ENCODE measurements at regions not wholly inside any gene's neighbourhood (a gene's known extent, or its start where the extent isn't known, plus 50 kb on each side); places are given as distances from the start of the nearest gene placed in this dataset. TPM values are rescaled to one million over a fixed set of nuclear protein-coding genes. Genes with fewer than 3 reads are reported as not detected.

DNA sequence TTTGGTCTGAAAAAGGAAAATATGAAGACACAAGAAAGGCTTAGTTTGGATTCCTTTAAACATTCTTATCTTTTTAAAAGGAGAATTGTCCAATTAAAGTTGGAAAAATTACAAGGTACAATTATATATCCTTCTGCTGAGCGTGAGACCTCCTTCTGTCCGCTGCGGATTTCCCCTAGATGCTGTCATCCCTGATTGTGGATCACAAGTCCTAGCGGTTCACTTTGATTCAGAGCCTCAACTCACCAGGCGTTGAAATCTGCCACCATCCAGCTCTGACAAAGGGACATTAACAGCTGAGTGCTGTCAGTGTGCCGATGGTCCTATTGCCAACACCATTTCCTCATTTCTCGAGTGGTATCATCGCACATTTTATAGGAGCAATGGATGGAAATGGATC is 73.1 kb upstream of the PTER start:
- H3K4me2 ChIP-seq (ENCODE audit: low read length): no peak overlapping the region
- no peaks in the 10 kb centered on the region for H3K9me3 ChIP-seq (replicated peaks; ENCODE audit: low read length)
- H3K4me3 ChIP-seq (ENCODE audit: low read length): no peak overlapping the region
- no peaks in the 10 kb centered on the region for H3K36me3 ChIP-seq (ENCODE audit: insufficient read depth, low read length)
- no peaks in the 10 kb centered on the region for H3K27me3 ChIP-seq (ENCODE audit: control insufficient read depth, insufficient read depth, low read length)
- H3K4me1 ChIP-seq (ENCODE audit: control insufficient read depth, insufficient read depth, low read length): no peaks in the 10 kb centered on the region
- H3K9ac ChIP-seq (ENCODE audit: low read depth, low read length): no peak overlapping the region

DNA sequence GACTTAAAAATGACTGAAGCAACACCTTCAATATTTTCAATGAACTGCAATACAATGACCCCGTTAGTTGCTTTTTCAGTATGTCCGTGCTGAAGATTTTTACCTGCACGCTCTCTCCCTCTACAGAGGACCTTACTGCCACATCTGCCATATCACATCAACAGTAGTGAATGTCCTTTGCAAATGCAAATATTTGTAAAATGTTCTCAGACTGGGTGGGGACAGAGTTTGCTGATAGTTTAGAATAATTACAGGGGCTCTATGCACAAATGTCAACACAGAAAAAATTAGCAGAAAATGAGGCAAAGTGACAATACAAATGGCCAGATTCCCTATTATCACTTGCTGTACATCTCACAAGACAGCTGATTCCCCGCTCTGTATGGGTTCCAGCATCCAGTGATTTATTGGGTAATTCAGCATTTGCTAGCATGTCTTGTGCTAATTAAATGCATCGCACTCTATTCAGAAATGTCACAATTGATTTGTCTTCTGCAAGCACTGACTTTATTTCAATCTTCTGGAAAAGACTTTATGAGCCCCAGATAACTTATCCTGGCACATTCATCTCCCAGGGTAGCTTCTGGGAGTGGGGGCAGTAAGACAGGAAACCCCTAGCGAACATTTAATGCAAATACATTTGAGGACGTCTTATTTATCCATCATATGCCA is 69.1 kb upstream of the PTER start:
- Histone ChIP-seq H3K4me1 (ENCODE audit: control insufficient read depth, insufficient read depth, low read length) (no peaks in the 10 kb centered on the region), H3K9ac (ENCODE audit: low read depth, low read length) (no peak overlapping the region), H3K4me2 (ENCODE audit: low read length) (no peak overlapping the region), H3K4me3 (ENCODE audit: low read length) (no peak overlapping the region), H3K9me3 (replicated peaks; ENCODE audit: low read length) (no peaks in the 10 kb centered on the region), H3K27me3 (ENCODE audit: control insufficient read depth, insufficient read depth, low read length) (no peaks in the 10 kb centered on the region), H3K36me3 (ENCODE audit: insufficient read depth, low read length) (no peaks in the 10 kb centered on the region)

DNA sequence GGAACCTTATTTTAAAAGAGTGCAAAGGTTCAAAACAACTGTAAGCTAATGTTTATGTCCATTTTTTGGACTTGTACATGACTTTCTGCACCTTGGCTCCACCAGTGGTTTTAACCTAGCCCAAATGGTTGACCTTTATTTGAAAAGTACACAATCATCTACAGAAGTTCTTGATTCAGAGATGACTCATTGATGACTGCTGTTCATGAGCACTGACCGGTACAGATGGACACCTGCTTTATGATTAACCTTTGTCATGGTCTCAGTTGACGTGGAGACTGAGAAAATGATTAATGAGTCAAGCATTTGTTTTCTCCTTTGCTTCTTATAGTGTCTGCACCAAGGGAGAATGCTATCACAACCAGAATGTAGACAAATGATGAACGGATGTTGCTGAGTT is 55.7 kb upstream of the PTER start:
- Histone ChIP-seq H3K4me2 (ENCODE audit: low read length) (no peak overlapping the region), H3K4me1 (ENCODE audit: control insufficient read depth, insufficient read depth, low read length) (no peaks in the 10 kb centered on the region), H3K27me3 (ENCODE audit: control insufficient read depth, insufficient read depth, low read length) (no peaks in the 10 kb centered on the region), H3K4me3 (ENCODE audit: low read length) (no peak overlapping the region), H3K9me3 (replicated peaks; ENCODE audit: low read length) (no peaks in the 10 kb centered on the region), H3K36me3 (ENCODE audit: insufficient read depth, low read length) (no peaks in the 10 kb centered on the region), H3K9ac (ENCODE audit: low read depth, low read length) (no peak overlapping the region)

DNA sequence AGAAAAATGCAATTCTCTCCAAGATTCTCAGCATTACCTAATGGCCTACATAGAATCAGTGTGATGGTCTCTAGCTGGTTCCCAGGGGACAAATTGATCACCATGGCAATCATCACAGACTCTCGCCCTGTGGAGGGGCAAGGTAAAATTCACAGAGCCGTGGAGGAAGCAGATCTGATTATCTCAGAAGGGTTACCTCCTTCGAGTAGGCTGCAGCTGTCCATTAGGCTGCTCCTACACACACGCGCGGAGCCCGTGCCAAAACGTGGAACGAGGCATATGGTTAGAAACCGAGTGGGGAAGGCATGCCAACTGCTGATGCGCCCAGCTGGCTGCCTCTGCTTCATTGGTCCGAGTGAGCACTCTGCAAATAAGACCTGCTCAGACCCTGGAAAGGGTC is 52.8 kb upstream of the PTER start:
- Histone ChIP-seq H3K9me3 (replicated peaks; ENCODE audit: low read length) (no peaks in the 10 kb centered on the region), H3K4me2 (ENCODE audit: low read length) (no peak overlapping the region), H3K4me3 (ENCODE audit: low read length) (no peak overlapping the region), H3K27me3 (ENCODE audit: control insufficient read depth, insufficient read depth, low read length) (no peaks in the 10 kb centered on the region), H3K36me3 (ENCODE audit: insufficient read depth, low read length) (no peaks in the 10 kb centered on the region), H3K9ac (ENCODE audit: low read depth, low read length) (no peak overlapping the region), H3K4me1 (ENCODE audit: control insufficient read depth, insufficient read depth, low read length) (no peaks in the 10 kb centered on the region)

DNA sequence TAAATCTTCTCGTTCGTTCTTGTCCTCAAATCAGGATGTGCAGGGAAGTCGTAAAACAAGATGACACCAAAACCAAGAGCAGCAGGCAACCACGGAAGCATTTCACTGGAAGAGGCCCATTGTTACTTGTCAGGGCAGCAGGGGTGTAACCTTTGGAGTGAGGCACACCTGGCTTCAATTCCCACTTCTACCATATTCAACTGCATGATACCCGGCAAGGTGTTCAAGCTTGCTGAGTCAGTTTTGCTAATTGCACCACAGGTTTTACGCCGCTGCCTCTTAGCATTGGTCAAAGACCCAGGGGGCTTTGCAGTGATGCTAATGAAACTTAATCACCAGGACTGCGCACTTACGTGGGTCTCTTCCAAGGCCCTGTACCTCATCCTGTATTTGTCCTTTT is 50.0 kb upstream of the PTER start:
- H3K4me2 ChIP-seq (ENCODE audit: low read length): no peak overlapping the region
- H3K27me3 ChIP-seq (ENCODE audit: control insufficient read depth, insufficient read depth, low read length): no peaks in the 10 kb centered on the region
- H3K9me3 ChIP-seq (replicated peaks; ENCODE audit: low read length): no peaks in the 10 kb centered on the region
- H3K9ac ChIP-seq (ENCODE audit: low read depth, low read length): no peak overlapping the region
- H3K4me1 ChIP-seq (ENCODE audit: control insufficient read depth, insufficient read depth, low read length): no peaks in the 10 kb centered on the region
- H3K36me3 ChIP-seq (ENCODE audit: insufficient read depth, low read length): no peaks in the 10 kb centered on the region
- H3K4me3 ChIP-seq (ENCODE audit: low read length): no peak overlapping the region

Small RNAs in the stretch of these regions (small RNA-seq; reads per million reads assigned to genes)
- not detected for gene RF00322
- gene RNU6-1075P: not detected

All from skeletal muscle satellite cell (primary cell).